Hindlimb muscle (tissue), 1 donor: ENCODE measurements at regions not wholly inside any gene's neighbourhood (a gene's known extent, or its start where the extent isn't known, plus 50 kb on each side); places are given as distances from the start of the nearest gene placed in this dataset.

Source experiments
- DNase-seq: peaks from one replicate; pipeline ENCODE4 v3.0.0-alpha.2; 2013

GRCh38 chr22:49363526-49364230 lies 464.0 kb downstream of the BRD1 start:
- no peak for DNase-seq

GRCh38 chr22:49362211-49362839 lies 465.3 kb downstream of the BRD1 start:
- no peak for DNase-seq

- no peak for DNase-seq
These were observed 466.5 kb downstream of the BRD1 start for GRCh38 chr22:49361164-49361563.

- no peak for DNase-seq
These were observed 466.9 kb downstream of the BRD1 start for GRCh38 chr22:49360746-49361145.

- no peak for DNase-seq
These were observed 468.6 kb downstream of the BRD1 start for GRCh38 chr22:49359076-49359475.

- no peak for DNase-seq
These were observed 469.8 kb downstream of the BRD1 start for GRCh38 chr22:49357661-49358440.

- no peak for DNase-seq
These were observed 471.2 kb downstream of the BRD1 start for GRCh38 chr22:49356428-49356827.

GRCh38 chr22:49355211-49355920 lies 472.3 kb downstream of the BRD1 start:
- DNase-seq, result no peak

GRCh38 chr22:49354516-49355210 lies 473.0 kb downstream of the BRD1 start:
- DNase-seq, result no peak

- DNase-seq, result no peak
These were observed 474.4 kb downstream of the BRD1 start for GRCh38 chr22:49353235-49353634.

- DNase-seq, result no peak
These were observed 475.1 kb downstream of the BRD1 start for GRCh38 chr22:49352361-49353169.

GRCh38 chr22:49351761-49352227 lies 475.9 kb downstream of the BRD1 start:
- DNase-seq, result no peak

GRCh38 chr22:49350441-49351121 lies 477.1 kb downstream of the BRD1 start:
- no peak for DNase-seq

GRCh38 chr22:49349841-49350381 lies 477.8 kb downstream of the BRD1 start:
- no peak for DNase-seq

- no peak for DNase-seq
These were observed 478.4 kb downstream of the BRD1 start for GRCh38 chr22:49349181-49349835.

- no peak for DNase-seq
These were observed 479.0 kb downstream of the BRD1 start for GRCh38 chr22:49348631-49349030.

- DNase-seq, result no peak
These were observed 480.3 kb downstream of the BRD1 start for GRCh38 chr22:49347376-49347775.

- no peak for DNase-seq
These were observed 481.8 kb downstream of the BRD1 start for GRCh38 chr22:49345896-49346295.

GRCh38 chr22:49344656-49345055 lies 483.0 kb downstream of the BRD1 start:
- no peak for DNase-seq

GRCh38 chr22:49344161-49344560 lies 483.5 kb downstream of the BRD1 start:
- DNase-seq, result no peak
